Astrocyte (in vitro differentiated cells and primary cell): ENCODE measurements at regions not wholly inside any gene's neighbourhood (a gene's known extent, or its start where the extent isn't known, plus 50 kb on each side); places are given as distances from the start of the nearest gene placed in this dataset.
"Not testable (repeated sequence)": the region's sequence is repeated elsewhere in the genome, so short reads cannot be mapped to it uniquely, and the experiment has no call there.

Source experiments
- DNase-seq: peaks from one replicate; pipeline ENCODE4 v3.0.0-alpha.2; 2010; ENCODE audit warnings: low read depth
- FAIRE-seq: peaks from 2 replicates; lab custom pipeline; 2011; peaks lifted over from hg19 to GRCh38; lab: Jason Lieb, UNC
- H2AFZ ChIP-seq: 2 replicates; pipeline ENCODE4 v1.6.0; 2012; ENCODE audit warnings: low read depth, low read length, inconsistent platforms
- H3K27ac ChIP-seq: 2 replicates; pipeline ENCODE4 v1.5.1; 2011; ENCODE audit warnings: low read depth, low read length, inconsistent platforms
- H3K27me3 ChIP-seq: 2 replicates; pipeline ENCODE4 v1.6.0; 2011; ENCODE audit warnings: low read length, inconsistent platforms; ENCODE audit not compliant: insufficient read depth
- H3K36me3 ChIP-seq: 2 replicates; pipeline ENCODE4 v1.5.1; 2011; ENCODE audit warnings: low read length, inconsistent platforms; ENCODE audit not compliant: insufficient read depth
- H3K4me1 ChIP-seq: 2 replicates; pipeline ENCODE4 v1.5.1; 2011; ENCODE audit warnings: low read length, inconsistent platforms; ENCODE audit not compliant: insufficient read depth
- H3K4me2 ChIP-seq: 2 replicates; pipeline ENCODE4 v1.6.0; 2012; ENCODE audit warnings: low read length, inconsistent platforms
- H3K4me3 ChIP-seq: 2 replicates; pipeline ENCODE4 v1.5.1; 2011; ENCODE audit warnings: low read depth, mild to moderate bottlenecking, low read length, inconsistent platforms; ENCODE audit not compliant: insufficient read depth
- H3K79me2 ChIP-seq: 2 replicates; pipeline ENCODE4 v1.6.0; 2012; ENCODE audit warnings: mild to moderate bottlenecking, low read length, inconsistent platforms; ENCODE audit not compliant: insufficient read depth
- H3K9ac ChIP-seq: 2 replicates; pipeline ENCODE4 v1.6.0; 2012; ENCODE audit warnings: mild to moderate bottlenecking, low read length, inconsistent platforms
- H3K9me3 ChIP-seq: 2 replicates; pipeline ENCODE4 v1.5.1; 2012; ENCODE audit warnings: low read depth, mild to moderate bottlenecking, low read length, inconsistent platforms; ENCODE audit not compliant: insufficient read depth
- H4K20me1 ChIP-seq: 2 replicates; pipeline ENCODE4 v1.6.0; 2012; ENCODE audit warnings: low read length, inconsistent platforms; ENCODE audit not compliant: insufficient read depth
- H3K27ac Mint-ChIP-seq: one replicate; pipeline ENCODE4 v1.8.0; 2021; ENCODE audit warnings: mild to moderate bottlenecking, mixed read lengths; ENCODE audit not compliant: unreplicated experiment
- H3K27me3 Mint-ChIP-seq: one replicate; pipeline ENCODE4 v1.8.0; 2021; ENCODE audit warnings: low read depth, mixed read lengths; ENCODE audit not compliant: unreplicated experiment
- H3K36me3 Mint-ChIP-seq: one replicate; pipeline ENCODE4 v1.8.0; 2021; ENCODE audit warnings: low read depth, mixed read lengths; ENCODE audit not compliant: unreplicated experiment
- H3K4me1 Mint-ChIP-seq: one replicate; pipeline ENCODE4 v1.8.0; 2021; ENCODE audit warnings: low read depth, mixed read lengths; ENCODE audit not compliant: unreplicated experiment
- H3K4me3 Mint-ChIP-seq: one replicate; pipeline ENCODE4 v1.8.0; 2021; ENCODE audit warnings: mild to moderate bottlenecking, moderate library complexity, mixed read lengths; ENCODE audit not compliant: unreplicated experiment
- H3K9me3 Mint-ChIP-seq: one replicate; pipeline ENCODE4 v1.8.0; 2021; ENCODE audit warnings: mild to moderate bottlenecking, mixed read lengths; ENCODE audit not compliant: unreplicated experiment
- EZH2 ChIP-seq: IDR thresholded peaks from 2 replicates; pipeline ENCODE4 v1.6.1; 2012; ENCODE audit warnings: mild to moderate bottlenecking, low read length, inconsistent platforms; ENCODE audit not compliant: insufficient read depth
- TF ChIP-seq, protein P1 (sequence below): IDR thresholded peaks from 2 replicates; pipeline ENCODE4 v1.5.1; 2011; ENCODE audit warnings: low read depth, mild to moderate bottlenecking, inconsistent platforms, low read length, moderate library complexity; ENCODE audit not compliant: insufficient read depth

DNA sequence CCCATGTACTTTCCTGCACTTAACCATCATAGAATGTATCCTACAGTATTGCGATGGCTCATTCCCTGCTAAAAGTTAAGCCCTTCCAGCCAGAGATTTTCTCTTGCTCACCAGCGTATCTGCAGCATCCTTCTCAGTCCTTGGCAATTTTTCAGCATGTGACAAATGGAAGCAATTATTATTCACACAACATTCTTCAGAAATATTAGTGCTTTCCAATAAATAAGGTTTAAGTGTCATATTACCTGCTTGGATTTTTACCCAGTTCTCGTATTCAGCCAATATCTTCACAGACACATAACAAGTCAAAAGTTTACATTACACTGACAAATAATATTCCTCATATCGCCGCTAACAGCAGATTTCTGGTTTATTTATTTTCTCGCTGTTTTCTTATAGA is 82.3 kb downstream of the POU4F1 start:
- Histone ChIP-seq H3K27me3 (no peaks in the 10 kb centered on the region), H3K9me3 (no peaks in the 10 kb centered on the region), H4K20me1 (no peaks in the 10 kb centered on the region), H2AFZ (no peak overlapping the region), H3K79me2 (no peaks in the 10 kb centered on the region), H3K4me3 (no peak overlapping the region), H3K9ac (no peak overlapping the region), H3K4me1 (no peaks in the 10 kb centered on the region), H3K36me3 (no peaks in the 10 kb centered on the region), H3K4me2 (no peak overlapping the region), H3K27ac (no peak overlapping the region)
- FAIRE-seq (no peak), DNase-seq (no peak)
- H3K4me3 Mint-ChIP-seq = no peak overlapping the region
- peaks cover 2% of the 10 kb centered on the region for H3K27me3 Mint-ChIP-seq
- no peaks in the 10 kb centered on the region for H3K9me3 Mint-ChIP-seq
- H3K27ac Mint-ChIP-seq = no peak overlapping the region
- no peaks in the 10 kb centered on the region for H3K4me1 Mint-ChIP-seq
- TF ChIP-seq, protein P1, sequence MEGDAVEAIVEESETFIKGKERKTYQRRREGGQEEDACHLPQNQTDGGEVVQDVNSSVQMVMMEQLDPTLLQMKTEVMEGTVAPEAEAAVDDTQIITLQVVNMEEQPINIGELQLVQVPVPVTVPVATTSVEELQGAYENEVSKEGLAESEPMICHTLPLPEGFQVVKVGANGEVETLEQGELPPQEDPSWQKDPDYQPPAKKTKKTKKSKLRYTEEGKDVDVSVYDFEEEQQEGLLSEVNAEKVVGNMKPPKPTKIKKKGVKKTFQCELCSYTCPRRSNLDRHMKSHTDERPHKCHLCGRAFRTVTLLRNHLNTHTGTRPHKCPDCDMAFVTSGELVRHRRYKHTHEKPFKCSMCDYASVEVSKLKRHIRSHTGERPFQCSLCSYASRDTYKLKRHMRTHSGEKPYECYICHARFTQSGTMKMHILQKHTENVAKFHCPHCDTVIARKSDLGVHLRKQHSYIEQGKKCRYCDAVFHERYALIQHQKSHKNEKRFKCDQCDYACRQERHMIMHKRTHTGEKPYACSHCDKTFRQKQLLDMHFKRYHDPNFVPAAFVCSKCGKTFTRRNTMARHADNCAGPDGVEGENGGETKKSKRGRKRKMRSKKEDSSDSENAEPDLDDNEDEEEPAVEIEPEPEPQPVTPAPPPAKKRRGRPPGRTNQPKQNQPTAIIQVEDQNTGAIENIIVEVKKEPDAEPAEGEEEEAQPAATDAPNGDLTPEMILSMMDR = no peak
- no peak for TF ChIP-seq EZH2
- H3K36me3 Mint-ChIP-seq = no peaks in the 10 kb centered on the region

DNA sequence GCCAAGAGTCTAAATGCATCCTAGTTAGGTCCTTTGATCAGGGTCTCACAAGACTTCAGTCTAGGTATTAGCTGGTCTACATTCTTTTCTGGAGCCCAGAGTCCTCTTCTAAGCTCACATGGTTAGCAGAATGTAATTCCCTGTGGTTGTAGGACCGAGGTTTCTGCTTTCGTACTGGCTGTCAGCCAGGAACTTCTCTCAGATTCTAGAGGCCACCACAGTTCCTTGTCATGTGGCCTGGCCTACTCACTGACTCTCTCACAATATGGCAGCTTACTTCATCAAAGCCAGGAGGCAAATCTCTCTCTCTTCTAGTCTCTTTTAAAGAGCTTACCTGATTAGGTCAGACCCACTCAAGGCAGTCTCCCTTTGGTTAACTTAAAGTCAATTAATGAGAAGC is 82.9 kb downstream of the POU4F1 start:
- Histone ChIP-seq H3K4me3 (no peak overlapping the region), H2AFZ (no peak overlapping the region), H3K27me3 (no peaks in the 10 kb centered on the region), H3K9me3 (no peaks in the 10 kb centered on the region), H4K20me1 (no peaks in the 10 kb centered on the region), H3K36me3 (no peaks in the 10 kb centered on the region), H3K4me1 (no peaks in the 10 kb centered on the region), H3K9ac (no peak overlapping the region), H3K27ac (no peak overlapping the region), H3K79me2 (no peaks in the 10 kb centered on the region), H3K4me2 (no peak overlapping the region)
- no peaks in the 10 kb centered on the region for H3K9me3 Mint-ChIP-seq
- no peaks in the 10 kb centered on the region for H3K4me1 Mint-ChIP-seq
- peaks cover 2% of the 10 kb centered on the region for H3K27me3 Mint-ChIP-seq
- H3K36me3 Mint-ChIP-seq = no peaks in the 10 kb centered on the region
- FAIRE-seq (no peak), DNase-seq (no peak)
- TF ChIP-seq, protein P1 = no peak
- no peak for TF ChIP-seq EZH2
- H3K4me3 Mint-ChIP-seq = no peak overlapping the region
- H3K27ac Mint-ChIP-seq = no peak overlapping the region

GRCh38 chr13:78518482-78518881 is 84.9 kb downstream of the POU4F1 start:
- H3K27ac ChIP-seq, H3K9me3 Mint-ChIP-seq: not testable (repeated sequence)

More at GRCh38 chr13:78518482-78518881, 84.9 kb downstream of the POU4F1 start:
- not testable (repeated sequence) for H3K4me1 Mint-ChIP-seq, H3K79me2 ChIP-seq, H2AFZ ChIP-seq, H3K27ac Mint-ChIP-seq, H3K4me3 Mint-ChIP-seq, FAIRE-seq, H4K20me1 ChIP-seq, H3K4me2 ChIP-seq, H3K36me3 ChIP-seq, H3K36me3 Mint-ChIP-seq, H3K9ac ChIP-seq, H3K4me1 ChIP-seq, H3K27me3 ChIP-seq, DNase-seq, H3K4me3 ChIP-seq, H3K9me3 ChIP-seq, H3K27me3 Mint-ChIP-seq
